ENCODE measurements at regions not wholly inside any gene's neighbourhood (a gene's known extent, or its start where the extent isn't known, plus 50 kb on each side); places are given as distances from the start of the nearest gene placed in this dataset.

DNA sequence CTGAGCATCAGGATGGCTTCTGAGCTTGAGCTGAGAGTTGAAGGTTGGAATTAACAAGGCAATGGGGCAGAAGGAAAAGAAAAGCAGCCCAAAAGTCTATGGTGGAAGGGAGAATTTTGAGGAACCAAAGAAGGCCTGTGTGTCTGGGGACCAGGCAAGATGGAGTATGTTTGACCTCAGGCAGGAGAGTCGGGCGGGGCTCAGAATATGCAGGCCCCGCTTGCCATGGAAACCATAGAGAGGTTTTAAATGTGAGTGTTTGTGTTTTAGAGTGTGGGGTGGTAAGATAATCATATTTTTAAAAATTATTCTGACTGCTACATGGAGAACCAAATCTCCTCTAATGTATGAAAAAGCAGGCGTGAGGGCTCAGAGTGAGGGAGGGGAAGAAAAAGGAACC is 174.0 kb upstream of the PPP2R2B start:
- TF ChIP-seq, protein P1, sequence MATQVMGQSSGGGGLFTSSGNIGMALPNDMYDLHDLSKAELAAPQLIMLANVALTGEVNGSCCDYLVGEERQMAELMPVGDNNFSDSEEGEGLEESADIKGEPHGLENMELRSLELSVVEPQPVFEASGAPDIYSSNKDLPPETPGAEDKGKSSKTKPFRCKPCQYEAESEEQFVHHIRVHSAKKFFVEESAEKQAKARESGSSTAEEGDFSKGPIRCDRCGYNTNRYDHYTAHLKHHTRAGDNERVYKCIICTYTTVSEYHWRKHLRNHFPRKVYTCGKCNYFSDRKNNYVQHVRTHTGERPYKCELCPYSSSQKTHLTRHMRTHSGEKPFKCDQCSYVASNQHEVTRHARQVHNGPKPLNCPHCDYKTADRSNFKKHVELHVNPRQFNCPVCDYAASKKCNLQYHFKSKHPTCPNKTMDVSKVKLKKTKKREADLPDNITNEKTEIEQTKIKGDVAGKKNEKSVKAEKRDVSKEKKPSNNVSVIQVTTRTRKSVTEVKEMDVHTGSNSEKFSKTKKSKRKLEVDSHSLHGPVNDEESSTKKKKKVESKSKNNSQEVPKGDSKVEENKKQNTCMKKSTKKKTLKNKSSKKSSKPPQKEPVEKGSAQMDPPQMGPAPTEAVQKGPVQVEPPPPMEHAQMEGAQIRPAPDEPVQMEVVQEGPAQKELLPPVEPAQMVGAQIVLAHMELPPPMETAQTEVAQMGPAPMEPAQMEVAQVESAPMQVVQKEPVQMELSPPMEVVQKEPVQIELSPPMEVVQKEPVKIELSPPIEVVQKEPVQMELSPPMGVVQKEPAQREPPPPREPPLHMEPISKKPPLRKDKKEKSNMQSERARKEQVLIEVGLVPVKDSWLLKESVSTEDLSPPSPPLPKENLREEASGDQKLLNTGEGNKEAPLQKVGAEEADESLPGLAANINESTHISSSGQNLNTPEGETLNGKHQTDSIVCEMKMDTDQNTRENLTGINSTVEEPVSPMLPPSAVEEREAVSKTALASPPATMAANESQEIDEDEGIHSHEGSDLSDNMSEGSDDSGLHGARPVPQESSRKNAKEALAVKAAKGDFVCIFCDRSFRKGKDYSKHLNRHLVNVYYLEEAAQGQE (IDR thresholded peaks at IDR 0.05; ENCODE audit: insufficient read depth in 1 of 2, low read depth in 2 of 2, low read length in 2 of 2) = no peak
- TF ChIP-seq TAF1 (IDR thresholded peaks at IDR 0.05; ENCODE audit: borderline replicate concordance, insufficient read depth, low read length) = no peak
- no peak for TF ChIP-seq SIN3A (IDR thresholded peaks at IDR 0.05; ENCODE audit: borderline replicate concordance, insufficient read depth, low read length)

All from PFSK-1 (cell line).